Fibroblast of lung (primary cell): ENCODE measurements at regions not wholly inside any gene's neighbourhood (a gene's known extent, or its start where the extent isn't known, plus 50 kb on each side); places are given as distances from the start of the nearest gene placed in this dataset.
"Not testable (repeated sequence)": the region's sequence is repeated elsewhere in the genome, so short reads cannot be mapped to it uniquely, and the experiment has no call there.

ENCODE experiments used
- CTCF ChIP-seq, 2 donors: IDR thresholded peaks in 1 of 2; conservative IDR thresholded peaks in 1 of 2; 1 replicate in 1 of 2; 2 replicates in 1 of 2; pipeline ENCODE4 v1.5.1; 2011 to 2012; ENCODE audit warnings: low read length in 2 of 2, control low read depth in 1 of 2, inconsistent platforms in 1 of 2, low read depth in 1 of 2, mild to moderate bottlenecking in 1 of 2
- EZH2 ChIP-seq: IDR thresholded peaks from 2 replicates; pipeline ENCODE4 v1.5.1; 2012; ENCODE audit warnings: low read length, control low read depth, mild to moderate bottlenecking; ENCODE audit errors: missing control alignments

GRCh38 chr22:12603399-12603798 lies 2924.6 kb upstream of the OR11H1 start:
- TF ChIP-seq CTCF (conservative IDR thresholded peaks at IDR 0.05 in 1 of 2, IDR thresholded peaks at IDR 0.05 in 1 of 2; ENCODE audit: low read depth in 1 of 2, low read length in 2 of 2); EZH2: not testable (repeated sequence)
